GM23248 (cell line): ENCODE measurements at regions not wholly inside any gene's neighbourhood (a gene's known extent, or its start where the extent isn't known, plus 50 kb on each side); places are given as distances from the start of the nearest gene placed in this dataset.

ENCODE experiments used
- EZH2 ChIP-seq: fragments of 200-600 bp; sonication (generic); IDR thresholded peaks from 2 replicates; pipeline ENCODE4 v1.6.1; 2018; ENCODE audit warnings: antibody characterized with exemption, mild to moderate bottlenecking; ENCODE audit not compliant: insufficient read depth, poor library complexity, severe bottlenecking
- EZH2phosphoT487 ChIP-seq: fragments of 200-600 bp; sonication (generic); IDR thresholded peaks from 2 replicates; pipeline ENCODE4 v1.6.1; 2018; ENCODE audit warnings: antibody characterized with exemption, moderate library complexity, mild to moderate bottlenecking, low read depth; ENCODE audit not compliant: insufficient read depth

GRCh38 chr14:43956741-43957140, 550.3 kb downstream of the FSCB start:
- TF ChIP-seq EZH2 (no peak), EZH2phosphoT487 (no peak)
